ENCODE measurements at regions not wholly inside any gene's neighbourhood (a gene's known extent, or its start where the extent isn't known, plus 50 kb on each side); places are given as distances from the start of the nearest gene placed in this dataset.

DNA sequence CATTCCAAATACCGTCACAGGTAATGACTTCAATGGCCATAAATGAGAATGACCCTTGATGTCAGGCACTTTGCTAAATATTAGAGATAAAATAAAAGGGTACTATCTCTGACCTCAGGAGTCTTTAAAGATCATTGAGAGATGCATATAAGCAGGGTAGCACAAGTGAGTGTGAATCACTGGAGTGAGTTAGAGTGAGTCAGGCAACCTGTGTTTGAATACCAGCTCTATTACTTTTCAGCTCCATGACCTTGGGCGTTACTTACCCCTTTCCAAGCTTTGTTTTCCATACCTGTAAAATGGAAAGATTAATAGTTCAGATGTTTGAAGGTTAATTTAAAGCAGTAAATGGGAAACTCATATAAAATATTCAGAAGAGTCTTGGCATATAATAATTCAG lies 1058.0 kb upstream of the ADGRL4 start:
- TF ChIP-seq SUZ12 (IDR thresholded peaks at IDR 0.05; ENCODE audit: extremely low read depth, insufficient read depth, insufficient read length) = no peak
- no peak for TF ChIP-seq YY1 (IDR thresholded peaks at IDR 0.05; ENCODE audit: insufficient read depth, insufficient read length)
